WTC11 (cell line): ENCODE measurements at regions not wholly inside any gene's neighbourhood (a gene's known extent, or its start where the extent isn't known, plus 50 kb on each side); places are given as distances from the start of the nearest gene placed in this dataset.

Source experiments
- ATAC-seq: fragments of 200-7000 bp; cut with Tn5 transposase; 2 replicates; pipeline ENCODE4 v1.10.0; 2021; ENCODE audit warnings: mild to moderate bottlenecking, moderate library complexity
- CTCF ChIA-PET: fragments of 300-600 bp; sonication (Branson Sonifier 250); formaldehyde crosslinking; loops from one replicate; lab custom pipeline; 2021; ENCODE audit warnings: antibody characterized with exemption; lab: Charles Lee
- POLR2A ChIA-PET: fragments of 350-600 bp; sonication (Branson Sonifier 250); formaldehyde crosslinking; loops from one replicate; lab custom pipeline; 2021; ENCODE audit warnings: antibody characterized with exemption; lab: Charles Lee
- DNase-seq: peaks from one replicate; pipeline ENCODE4 v3.0.0; 2021; ENCODE audit warnings: low spot score
- H3K27ac Mint-ChIP-seq: 2 replicates; pipeline ENCODE4 v1.8.0; 2021; ENCODE audit warnings: mixed read lengths
- H3K27me3 Mint-ChIP-seq: 2 replicates; pipeline ENCODE4 v1.8.0; 2021; ENCODE audit warnings: low read depth, mild to moderate bottlenecking, moderate library complexity, mixed read lengths
- H3K36me3 Mint-ChIP-seq: 2 replicates; pipeline ENCODE4 v1.8.0; 2021; ENCODE audit warnings: mixed read lengths
- H3K4me1 Mint-ChIP-seq: 2 replicates; pipeline ENCODE4 v1.8.0; 2022; ENCODE audit warnings: mixed read lengths
- H3K4me3 Mint-ChIP-seq: 2 replicates; pipeline ENCODE4 v1.8.0; 2021; ENCODE audit warnings: mild to moderate bottlenecking, moderate library complexity, mixed read lengths
- H3K9me3 Mint-ChIP-seq: 2 replicates; pipeline ENCODE4 v1.8.0; 2021; ENCODE audit warnings: mixed read lengths
- CBFB ChIP-seq: sonication (generic); formaldehyde crosslinking; IDR thresholded peaks from 2 replicates; pipeline ENCODE4 v1.8.1; 2022; ENCODE audit warnings: mild to moderate bottlenecking, low read depth, missing genetic modification reagents
- FOXK1 ChIP-seq: sonication (generic); formaldehyde crosslinking; IDR thresholded peaks from 2 replicates; pipeline ENCODE4 v1.8.0; 2022; ENCODE audit warnings: mild to moderate bottlenecking, moderate library complexity, missing genetic modification reagents
- FOXP1 ChIP-seq: sonication (generic); formaldehyde crosslinking; IDR thresholded peaks from 2 replicates; pipeline ENCODE4 v1.8.0; 2022; ENCODE audit warnings: missing genetic modification reagents, mild to moderate bottlenecking, moderate library complexity, borderline replicate concordance
- HMGA2 ChIP-seq: fragments of 250-450 bp; sonication (Bioruptor Pico); IDR thresholded peaks from 2 replicates; pipeline ENCODE4 v1.4.0; 2021; ENCODE audit warnings: mild to moderate bottlenecking, moderate library complexity
- MYBL2 ChIP-seq: sonication (generic); formaldehyde crosslinking; IDR thresholded peaks from 2 replicates; pipeline ENCODE4 v1.8.1; 2023; ENCODE audit warnings: mild to moderate bottlenecking, moderate library complexity, missing genetic modification reagents
- NFE2L1 ChIP-seq: sonication (generic); formaldehyde crosslinking; IDR thresholded peaks from 2 replicates; pipeline ENCODE4 v1.8.1; 2023; ENCODE audit warnings: missing genetic modification reagents
- NR1H2 ChIP-seq: sonication (generic); formaldehyde crosslinking; IDR thresholded peaks from 2 replicates; pipeline ENCODE4 v1.9.0; 2021; ENCODE audit warnings: mild to moderate bottlenecking, moderate library complexity, missing genetic modification reagents
- RELA ChIP-seq: sonication (generic); formaldehyde crosslinking; IDR thresholded peaks from 2 replicates; pipeline ENCODE4 v1.8.1; 2022; ENCODE audit warnings: missing genetic modification reagents, mild to moderate bottlenecking, borderline replicate concordance
- SMAD4 ChIP-seq: sonication (generic); formaldehyde crosslinking; IDR thresholded peaks from 2 replicates; pipeline ENCODE4 v1.8.0; 2022; ENCODE audit warnings: mild to moderate bottlenecking, missing genetic modification reagents
- SP1 ChIP-seq: sonication (generic); formaldehyde crosslinking; conservative IDR thresholded peaks from 2 replicates; pipeline ENCODE4 v1.8.1; 2022; ENCODE audit warnings: missing genetic modification reagents
- TP53 ChIP-seq: sonication (generic); formaldehyde crosslinking; IDR thresholded peaks from 2 replicates; pipeline ENCODE4 v1.8.1; 2023; ENCODE audit warnings: mild to moderate bottlenecking, missing genetic modification reagents
- ZNF219 ChIP-seq: sonication (generic); formaldehyde crosslinking; IDR thresholded peaks from 2 replicates; pipeline ENCODE4 v1.8.0; 2023; ENCODE audit warnings: missing genetic modification reagents, mild to moderate bottlenecking, borderline replicate concordance
- ZNF232 ChIP-seq: sonication (generic); formaldehyde crosslinking; IDR thresholded peaks from 2 replicates; pipeline ENCODE4 v1.8.0; 2022; ENCODE audit warnings: mild to moderate bottlenecking, missing genetic modification reagents
- ZNF423 ChIP-seq: fragments of 250-450 bp; sonication (Bioruptor Pico); IDR thresholded peaks from 2 replicates; pipeline ENCODE4 v2.1.2; 2022; ENCODE audit warnings: mild to moderate bottlenecking, moderate library complexity
- TF ChIP-seq, protein P1 (sequence below): sonication (generic); formaldehyde crosslinking; IDR thresholded peaks from 2 replicates; pipeline ENCODE4 v1.8.1; 2022; ENCODE audit warnings: mild to moderate bottlenecking, missing genetic modification reagents, moderate library complexity, borderline replicate concordance
- TF ChIP-seq, protein P2 (sequence below): sonication (generic); formaldehyde crosslinking; IDR thresholded peaks from 2 replicates; pipeline ENCODE4 v1.8.1; 2022; ENCODE audit warnings: low read depth, mild to moderate bottlenecking, moderate library complexity, missing genetic modification reagents, borderline replicate concordance
- TF ChIP-seq, protein P3 (sequence below): fragments of 250-450 bp; sonication (Bioruptor Pico); IDR thresholded peaks from 2 replicates; pipeline ENCODE4 v1.9.0; 2021; ENCODE audit warnings: moderate library complexity, mild to moderate bottlenecking, inconsistent platforms, borderline replicate concordance
- TF ChIP-seq, protein P4 (sequence below): sonication (generic); formaldehyde crosslinking; IDR thresholded peaks from 2 replicates; pipeline ENCODE4 v1.8.0; 2022; ENCODE audit warnings: mild to moderate bottlenecking, missing genetic modification reagents
- TF ChIP-seq, protein P5 (sequence below): sonication (generic); formaldehyde crosslinking; IDR thresholded peaks from 2 replicates; pipeline ENCODE4 v1.8.1; 2023; ENCODE audit warnings: mild to moderate bottlenecking, moderate library complexity, missing genetic modification reagents
- TF ChIP-seq, protein P6 (sequence below): sonication (generic); formaldehyde crosslinking; IDR thresholded peaks from 2 replicates; pipeline ENCODE4 v1.8.1; 2023; ENCODE audit warnings: mild to moderate bottlenecking, missing genetic modification reagents, moderate library complexity
- TF ChIP-seq, protein P7 (sequence below): sonication (generic); formaldehyde crosslinking; IDR thresholded peaks from 2 replicates; pipeline ENCODE4 v1.8.1; 2023; ENCODE audit warnings: mild to moderate bottlenecking, missing genetic modification reagents, moderate library complexity
- TF ChIP-seq, protein P8 (sequence below): sonication (generic); formaldehyde crosslinking; IDR thresholded peaks from 2 replicates; pipeline ENCODE4 v1.8.1; 2022; ENCODE audit warnings: mild to moderate bottlenecking, moderate library complexity, missing genetic modification reagents

DNA sequence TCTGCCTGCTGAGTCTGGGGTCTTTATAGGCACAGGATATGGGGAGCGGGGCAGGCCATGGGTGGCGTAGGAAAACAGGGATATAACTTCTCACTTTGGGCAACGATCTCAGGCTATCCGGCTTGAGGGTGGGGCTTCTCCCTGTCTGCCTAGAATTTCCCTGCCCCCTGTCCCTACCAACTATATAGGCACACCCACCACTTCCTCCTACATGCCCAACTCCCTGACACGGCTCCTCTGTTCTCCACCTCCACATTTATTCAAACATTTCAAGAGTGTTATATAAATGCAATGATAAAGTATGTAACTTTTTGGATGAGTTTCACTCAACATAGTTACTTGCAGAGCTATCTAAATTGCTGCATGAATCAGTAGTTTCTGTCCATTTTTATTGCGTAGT is 363.2 kb upstream of the RORB start (continued):
- no peak for TF ChIP-seq MYBL2
- TF ChIP-seq, protein P1, sequence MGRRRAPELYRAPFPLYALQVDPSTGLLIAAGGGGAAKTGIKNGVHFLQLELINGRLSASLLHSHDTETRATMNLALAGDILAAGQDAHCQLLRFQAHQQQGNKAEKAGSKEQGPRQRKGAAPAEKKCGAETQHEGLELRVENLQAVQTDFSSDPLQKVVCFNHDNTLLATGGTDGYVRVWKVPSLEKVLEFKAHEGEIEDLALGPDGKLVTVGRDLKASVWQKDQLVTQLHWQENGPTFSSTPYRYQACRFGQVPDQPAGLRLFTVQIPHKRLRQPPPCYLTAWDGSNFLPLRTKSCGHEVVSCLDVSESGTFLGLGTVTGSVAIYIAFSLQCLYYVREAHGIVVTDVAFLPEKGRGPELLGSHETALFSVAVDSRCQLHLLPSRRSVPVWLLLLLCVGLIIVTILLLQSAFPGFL (CRISPR knock-in tag), result no peak
- TF ChIP-seq FOXK1 (CRISPR knock-in tag), result no peak
- TF ChIP-seq ZNF219 (CRISPR knock-in tag), result no peak
- no peak for TF ChIP-seq SMAD4
- TF ChIP-seq, protein P2, sequence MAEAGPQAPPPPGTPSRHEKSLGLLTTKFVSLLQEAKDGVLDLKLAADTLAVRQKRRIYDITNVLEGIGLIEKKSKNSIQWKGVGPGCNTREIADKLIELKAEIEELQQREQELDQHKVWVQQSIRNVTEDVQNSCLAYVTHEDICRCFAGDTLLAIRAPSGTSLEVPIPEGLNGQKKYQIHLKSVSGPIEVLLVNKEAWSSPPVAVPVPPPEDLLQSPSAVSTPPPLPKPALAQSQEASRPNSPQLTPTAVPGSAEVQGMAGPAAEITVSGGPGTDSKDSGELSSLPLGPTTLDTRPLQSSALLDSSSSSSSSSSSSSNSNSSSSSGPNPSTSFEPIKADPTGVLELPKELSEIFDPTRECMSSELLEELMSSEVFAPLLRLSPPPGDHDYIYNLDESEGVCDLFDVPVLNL (CRISPR knock-in tag), result no peak
- TF ChIP-seq ZNF423 (CRISPR knock-in tag), result no peak

DNA sequence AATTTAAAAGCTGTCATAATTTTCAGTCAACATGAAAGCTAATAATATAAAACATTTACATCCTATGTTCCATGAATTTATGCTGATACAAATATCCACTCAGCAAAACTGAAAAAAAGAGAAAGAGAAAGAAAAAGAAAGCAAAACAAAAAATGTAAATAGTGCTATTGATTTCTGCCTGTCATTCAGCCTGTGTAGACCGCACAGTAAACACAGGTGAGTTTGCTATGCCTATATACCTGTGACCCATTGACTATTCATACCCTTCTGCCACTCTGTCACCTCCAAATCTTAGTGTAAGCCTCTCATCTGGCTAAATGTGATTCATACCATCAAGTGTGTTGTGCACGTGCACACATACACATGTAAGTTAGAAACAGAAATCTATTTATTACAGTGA is 359.0 kb upstream of the RORB start:
- no peak overlapping the region for H3K4me3 Mint-ChIP-seq
- peaks cover 3% of the 10 kb centered on the region; the same call in 1 of the 2 replicates for H3K4me1 Mint-ChIP-seq
- TF ChIP-seq CBFB (CRISPR knock-in tag), result no peak
- TF ChIP-seq, protein P3, sequence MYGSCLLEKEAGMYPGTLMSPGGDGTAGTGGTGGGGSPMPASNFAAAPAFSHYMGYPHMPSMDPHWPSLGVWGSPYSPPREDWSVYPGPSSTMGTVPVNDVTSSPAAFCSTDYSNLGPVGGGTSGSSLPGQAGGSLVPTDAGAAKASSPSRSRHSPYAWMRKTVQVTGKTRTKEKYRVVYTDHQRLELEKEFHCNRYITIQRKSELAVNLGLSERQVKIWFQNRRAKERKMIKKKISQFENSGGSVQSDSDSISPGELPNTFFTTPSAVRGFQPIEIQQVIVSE (CRISPR knock-in tag), result no peak
- TF ChIP-seq TP53 (CRISPR knock-in tag), result no peak
- TF ChIP-seq, protein P4, sequence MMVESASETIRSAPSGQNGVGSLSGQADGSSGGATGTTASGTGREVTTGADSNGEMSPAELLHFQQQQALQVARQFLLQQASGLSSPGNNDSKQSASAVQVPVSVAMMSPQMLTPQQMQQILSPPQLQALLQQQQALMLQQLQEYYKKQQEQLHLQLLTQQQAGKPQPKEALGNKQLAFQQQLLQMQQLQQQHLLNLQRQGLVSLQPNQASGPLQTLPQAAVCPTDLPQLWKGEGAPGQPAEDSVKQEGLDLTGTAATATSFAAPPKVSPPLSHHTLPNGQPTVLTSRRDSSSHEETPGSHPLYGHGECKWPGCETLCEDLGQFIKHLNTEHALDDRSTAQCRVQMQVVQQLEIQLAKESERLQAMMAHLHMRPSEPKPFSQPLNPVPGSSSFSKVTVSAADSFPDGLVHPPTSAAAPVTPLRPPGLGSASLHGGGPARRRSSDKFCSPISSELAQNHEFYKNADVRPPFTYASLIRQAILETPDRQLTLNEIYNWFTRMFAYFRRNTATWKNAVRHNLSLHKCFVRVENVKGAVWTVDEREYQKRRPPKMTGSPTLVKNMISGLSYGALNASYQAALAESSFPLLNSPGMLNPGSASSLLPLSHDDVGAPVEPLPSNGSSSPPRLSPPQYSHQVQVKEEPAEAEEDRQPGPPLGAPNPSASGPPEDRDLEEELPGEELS, result no peak
- no peak for TF ChIP-seq SP1 (CRISPR knock-in tag)
- no peak for TF ChIP-seq NR1H2
- TF ChIP-seq, protein P5, sequence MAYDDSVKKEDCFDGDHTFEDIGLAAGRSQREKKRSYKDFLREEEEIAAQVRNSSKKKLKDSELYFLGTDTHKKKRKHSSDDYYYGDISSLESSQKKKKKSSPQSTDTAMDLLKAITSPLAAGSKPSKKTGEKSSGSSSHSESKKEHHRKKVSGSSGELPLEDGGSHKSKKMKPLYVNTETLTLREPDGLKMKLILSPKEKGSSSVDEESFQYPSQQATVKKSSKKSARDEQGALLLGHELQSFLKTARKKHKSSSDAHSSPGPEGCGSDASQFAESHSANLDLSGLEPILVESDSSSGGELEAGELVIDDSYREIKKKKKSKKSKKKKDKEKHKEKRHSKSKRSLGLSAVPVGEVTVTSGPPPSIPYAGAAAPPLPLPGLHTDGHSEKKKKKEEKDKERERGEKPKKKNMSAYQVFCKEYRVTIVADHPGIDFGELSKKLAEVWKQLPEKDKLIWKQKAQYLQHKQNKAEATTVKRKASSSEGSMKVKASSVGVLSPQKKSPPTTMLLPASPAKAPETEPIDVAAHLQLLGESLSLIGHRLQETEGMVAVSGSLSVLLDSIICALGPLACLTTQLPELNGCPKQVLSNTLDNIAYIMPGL (CRISPR knock-in tag), result no peak
- TF ChIP-seq, protein P6, sequence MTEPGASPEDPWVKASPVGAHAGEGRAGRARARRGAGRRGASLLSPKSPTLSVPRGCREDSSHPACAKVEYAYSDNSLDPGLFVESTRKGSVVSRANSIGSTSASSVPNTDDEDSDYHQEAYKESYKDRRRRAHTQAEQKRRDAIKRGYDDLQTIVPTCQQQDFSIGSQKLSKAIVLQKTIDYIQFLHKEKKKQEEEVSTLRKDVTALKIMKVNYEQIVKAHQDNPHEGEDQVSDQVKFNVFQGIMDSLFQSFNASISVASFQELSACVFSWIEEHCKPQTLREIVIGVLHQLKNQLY, result no peak
- no peak for TF ChIP-seq ZNF232 (CRISPR knock-in tag)
- CTCF ChIA-PET, result no interaction called here
- H3K9me3 Mint-ChIP-seq, result 0 out of 2 replicates have a peak, but pooled peaks cover 11% of the 10 kb centered on the region
- POLR2A ChIA-PET, result no interaction called here
- H3K27me3 Mint-ChIP-seq, result peaks cover 3% of the 10 kb centered on the region; the same call in 1 of the 2 replicates
- H3K36me3 Mint-ChIP-seq, result no peaks in the 10 kb centered on the region; the same call in 1 of the 2 replicates
- DNase-seq (no peak), ATAC-seq (no peak)
- H3K27ac Mint-ChIP-seq, result no peak overlapping the region

DNA sequence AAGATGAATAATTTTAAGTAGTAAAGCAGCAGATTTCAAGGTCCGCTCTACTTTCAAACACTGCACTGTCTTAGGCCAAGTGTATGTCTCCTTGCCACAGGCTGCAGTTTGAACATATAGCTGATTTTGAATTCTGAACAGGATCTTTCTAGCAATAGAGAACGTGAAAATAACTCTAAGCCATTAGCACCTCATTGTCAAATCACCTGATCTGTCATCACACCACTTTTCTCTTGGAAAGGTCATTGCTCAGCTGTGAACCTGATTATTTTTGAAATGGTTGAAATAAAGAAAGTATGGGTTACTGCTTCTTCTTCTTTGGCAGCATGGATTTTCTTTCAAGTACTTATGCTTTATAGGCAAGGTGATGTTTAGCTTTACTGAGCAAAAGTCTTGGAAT is 357.0 kb upstream of the RORB start:
- ATAC-seq, result no peak
- DNase-seq, result no peak
- 0 out of 2 replicates have a peak, but pooled peaks cover 11% of the 10 kb centered on the region for H3K9me3 Mint-ChIP-seq
- H3K4me1 Mint-ChIP-seq, result no peaks in the 10 kb centered on the region
- POLR2A ChIA-PET, result no interaction called here
- H3K27ac Mint-ChIP-seq, result no peak overlapping the region
- CTCF ChIA-PET, result no interaction called here
- no peaks in the 10 kb centered on the region; the same call in 1 of the 2 replicates for H3K27me3 Mint-ChIP-seq
- H3K4me3 Mint-ChIP-seq, result no peak overlapping the region
- no peaks in the 10 kb centered on the region; the same call in 1 of the 2 replicates for H3K36me3 Mint-ChIP-seq
- TF ChIP-seq, protein P7, sequence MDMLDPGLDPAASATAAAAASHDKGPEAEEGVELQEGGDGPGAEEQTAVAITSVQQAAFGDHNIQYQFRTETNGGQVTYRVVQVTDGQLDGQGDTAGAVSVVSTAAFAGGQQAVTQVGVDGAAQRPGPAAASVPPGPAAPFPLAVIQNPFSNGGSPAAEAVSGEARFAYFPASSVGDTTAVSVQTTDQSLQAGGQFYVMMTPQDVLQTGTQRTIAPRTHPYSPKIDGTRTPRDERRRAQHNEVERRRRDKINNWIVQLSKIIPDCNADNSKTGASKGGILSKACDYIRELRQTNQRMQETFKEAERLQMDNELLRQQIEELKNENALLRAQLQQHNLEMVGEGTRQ (CRISPR knock-in tag), result no peak
- TF ChIP-seq, protein P8, sequence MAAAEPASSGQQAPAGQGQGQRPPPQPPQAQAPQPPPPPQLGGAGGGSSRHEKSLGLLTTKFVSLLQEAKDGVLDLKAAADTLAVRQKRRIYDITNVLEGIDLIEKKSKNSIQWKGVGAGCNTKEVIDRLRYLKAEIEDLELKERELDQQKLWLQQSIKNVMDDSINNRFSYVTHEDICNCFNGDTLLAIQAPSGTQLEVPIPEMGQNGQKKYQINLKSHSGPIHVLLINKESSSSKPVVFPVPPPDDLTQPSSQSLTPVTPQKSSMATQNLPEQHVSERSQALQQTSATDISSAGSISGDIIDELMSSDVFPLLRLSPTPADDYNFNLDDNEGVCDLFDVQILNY (CRISPR knock-in tag), result no peak
- no peak for TF ChIP-seq RELA
- TF ChIP-seq FOXP1, result no peak
- no peak for TF ChIP-seq HMGA2 (CRISPR knock-in tag)
- TF ChIP-seq, protein P4, result no peak
- TF ChIP-seq NFE2L1 (CRISPR knock-in tag), result no peak
- TF ChIP-seq TP53 (CRISPR knock-in tag), result no peak
- no peak for TF ChIP-seq ZNF219 (CRISPR knock-in tag)
